ENCODE measurements at regions not wholly inside any gene's neighbourhood (a gene's known extent, or its start where the extent isn't known, plus 50 kb on each side); places are given as distances from the start of the nearest gene placed in this dataset.
A peak's percentile ranks its signal among the peaks of the same experiment; 100 is the strongest.
"Not testable (repeated sequence)": the region's sequence is repeated elsewhere in the genome, so short reads cannot be mapped to it uniquely, and the experiment has no call there.

DNA sequence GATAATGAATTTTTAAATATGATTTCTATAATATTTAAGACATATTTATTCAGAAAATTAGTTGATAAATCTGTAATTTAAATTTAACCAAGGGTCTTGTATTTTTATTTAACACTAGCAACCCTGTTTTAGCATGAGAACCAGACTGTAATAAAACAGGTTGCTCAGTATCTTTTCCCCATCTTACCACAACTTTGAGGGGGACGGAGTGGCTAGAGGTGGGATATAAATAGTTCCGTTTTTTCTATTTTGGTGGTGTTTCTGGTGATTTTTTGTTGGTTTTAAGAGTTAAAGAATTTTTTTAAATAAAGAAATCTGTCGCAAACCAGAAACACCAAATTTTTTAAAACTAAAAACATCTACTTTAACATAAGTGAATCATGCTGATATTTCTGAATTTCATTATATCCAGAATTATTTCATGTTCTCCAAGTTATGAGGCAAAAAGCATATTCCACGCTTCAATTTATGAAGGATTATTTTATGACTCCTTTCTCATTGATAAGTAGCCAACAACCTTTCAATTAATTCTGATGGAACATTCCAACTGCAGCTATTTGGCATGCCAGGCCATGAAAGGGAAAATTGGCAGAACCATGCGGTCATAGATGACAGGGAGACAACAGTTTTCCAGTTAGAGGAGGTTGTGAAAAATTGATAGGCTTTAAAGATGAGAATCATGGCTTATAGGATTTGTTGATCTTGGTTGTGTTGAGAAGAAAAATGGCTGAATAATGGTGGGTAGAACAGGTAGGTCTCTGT, 151.9 kb upstream of the CARMIL1 start:
- DNase-seq, result no peak

DNA sequence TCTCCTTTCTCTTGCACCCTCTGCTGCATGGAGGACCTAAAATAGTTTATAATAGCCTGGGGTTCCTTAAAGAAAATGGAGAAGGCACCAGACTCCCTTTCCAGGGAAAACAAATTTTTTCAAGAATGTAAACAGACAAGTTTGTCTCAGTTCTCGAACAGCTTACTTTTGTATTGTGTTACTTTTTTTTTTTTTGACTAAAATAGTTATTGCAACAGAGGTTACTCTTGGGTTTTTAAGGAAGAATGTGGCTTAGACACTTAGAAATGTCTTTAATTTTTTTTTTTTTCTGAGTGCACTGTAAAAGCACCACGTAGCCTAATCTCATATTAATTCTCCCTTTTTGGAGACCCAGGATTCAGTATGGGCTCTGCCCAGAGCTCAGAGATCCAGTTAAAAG, 148.7 kb upstream of the CARMIL1 start:
- DNase-seq, result no peak

DNA sequence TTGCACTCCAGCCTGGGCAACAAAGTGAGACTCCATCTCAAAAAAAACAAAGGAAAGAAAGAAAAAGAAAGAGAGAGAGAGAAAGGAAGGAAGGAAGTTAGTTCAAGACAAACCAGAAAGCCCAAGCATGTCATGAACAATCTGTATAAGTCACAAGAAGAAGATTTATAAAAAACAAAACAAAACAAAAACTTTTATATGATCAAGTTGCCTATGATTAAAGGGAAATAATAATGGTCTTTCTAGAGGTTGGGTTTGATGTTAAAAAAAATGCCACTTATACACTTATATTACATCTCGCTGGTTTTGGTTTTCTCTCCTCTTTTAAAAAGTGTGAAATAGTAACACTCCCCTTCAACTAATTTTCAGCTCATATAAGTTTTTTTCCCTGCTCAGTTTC, 146.2 kb upstream of the CARMIL1 start:
- no peak for DNase-seq

DNA sequence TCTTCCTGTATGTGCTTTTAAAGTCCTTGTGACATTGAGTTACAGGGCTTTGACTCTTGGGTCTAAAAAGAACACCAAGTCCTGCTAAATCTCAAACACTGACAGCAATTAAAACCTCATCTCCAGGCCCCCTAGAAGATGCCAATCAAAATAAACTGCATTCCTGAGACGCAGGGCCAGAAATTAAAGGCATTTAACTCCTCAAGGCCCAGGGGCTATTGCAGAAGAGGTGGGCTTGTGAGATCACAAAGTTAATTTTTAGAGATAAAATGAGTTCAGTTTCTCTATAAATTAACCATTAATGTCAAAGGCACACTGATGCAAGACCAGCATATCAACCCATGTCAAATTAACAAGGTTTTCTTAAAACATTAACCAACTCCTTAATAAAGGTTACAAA, 145.6 kb upstream of the CARMIL1 start:
- no peak for DNase-seq

DNA sequence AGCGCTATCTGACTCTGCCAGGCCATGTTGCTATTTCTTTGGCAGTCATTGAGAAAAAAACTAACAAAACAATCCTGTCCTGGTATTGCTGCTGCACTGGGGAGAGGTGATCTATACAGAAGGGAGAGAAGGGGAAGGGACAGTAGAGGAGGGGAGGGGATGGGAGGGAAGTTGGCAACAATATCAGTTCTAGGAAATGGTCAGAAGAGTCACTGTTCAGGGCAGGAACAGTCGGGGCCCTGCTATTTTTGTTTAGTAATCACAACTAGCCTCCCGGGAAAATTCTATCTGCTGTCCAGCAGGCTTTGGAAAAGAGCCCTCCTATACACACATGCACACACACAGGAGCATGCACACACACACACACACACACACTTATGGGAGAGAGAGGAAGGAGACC, 142.3 kb upstream of the CARMIL1 start:
- no peak for DNase-seq

DNA sequence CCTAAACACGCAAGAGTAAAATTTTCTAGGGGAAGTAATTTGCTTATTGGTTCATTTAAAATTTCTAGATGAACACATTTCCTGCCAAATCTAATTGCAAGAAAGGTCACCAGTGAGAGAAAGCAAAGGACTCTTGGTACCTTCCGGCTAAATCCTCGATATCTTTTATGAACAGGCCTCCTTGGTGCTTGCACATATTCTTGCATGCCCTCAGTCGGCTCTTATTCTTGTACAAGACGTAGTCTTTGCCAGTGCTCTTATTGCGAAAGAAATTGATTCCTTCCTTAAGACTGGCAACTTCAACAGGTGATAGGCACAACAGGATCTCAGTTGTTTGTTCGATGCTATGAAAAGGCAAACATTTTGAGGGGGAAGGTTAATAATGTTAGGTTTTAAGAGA, 141.7 kb upstream of the CARMIL1 start:
- no peak for DNase-seq

DNA sequence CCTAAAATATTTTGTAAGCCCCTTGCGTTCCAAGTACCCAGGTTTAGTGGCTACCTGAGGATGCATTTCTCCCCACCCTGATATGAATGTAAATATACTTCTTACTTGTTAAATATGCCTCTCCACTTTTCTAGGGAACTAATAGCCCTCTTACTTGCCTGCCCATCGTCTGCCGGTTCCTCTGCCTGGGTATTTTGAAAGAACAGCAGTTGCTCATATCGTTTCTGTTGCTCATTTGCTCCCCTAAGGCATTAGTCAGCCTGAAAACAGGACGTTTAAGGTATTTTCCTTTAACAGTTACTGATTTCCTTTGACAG, 141.3 kb upstream of the CARMIL1 start:
- DNase-seq, result no peak

DNA sequence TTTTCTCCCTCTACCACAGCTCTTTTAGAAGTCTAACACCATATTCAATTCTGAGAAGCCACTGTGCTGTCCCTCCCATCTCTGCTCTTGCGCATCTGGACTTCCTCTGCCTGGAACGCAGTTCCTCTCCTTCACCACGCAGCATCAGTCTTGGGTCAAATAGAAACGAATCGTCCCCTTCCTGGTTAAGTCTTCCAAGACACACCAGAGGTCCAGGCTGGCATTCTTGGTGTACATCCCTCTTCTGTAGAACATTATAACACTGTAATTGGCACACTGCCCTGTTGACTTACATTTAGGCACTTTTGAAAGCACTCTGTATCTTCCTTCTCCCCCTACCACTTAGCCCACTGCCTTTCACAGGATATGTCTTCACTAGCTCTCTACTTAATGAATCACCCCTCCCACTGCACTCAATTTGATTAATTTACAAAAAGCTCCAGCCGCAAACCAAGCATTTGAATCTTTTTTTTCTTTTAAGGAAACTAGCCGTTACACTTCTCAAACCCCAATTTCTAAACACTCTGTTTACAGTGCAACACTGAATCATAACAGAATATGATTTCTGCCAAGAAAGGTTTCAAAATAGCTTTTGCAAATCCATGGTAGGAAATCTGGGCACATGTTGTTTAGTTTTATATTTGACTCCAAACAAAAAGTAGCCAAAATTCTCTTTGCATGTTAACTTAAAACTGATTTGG, 140.8 kb upstream of the CARMIL1 start:
- peak; percentile 62 for DNase-seq

DNA sequence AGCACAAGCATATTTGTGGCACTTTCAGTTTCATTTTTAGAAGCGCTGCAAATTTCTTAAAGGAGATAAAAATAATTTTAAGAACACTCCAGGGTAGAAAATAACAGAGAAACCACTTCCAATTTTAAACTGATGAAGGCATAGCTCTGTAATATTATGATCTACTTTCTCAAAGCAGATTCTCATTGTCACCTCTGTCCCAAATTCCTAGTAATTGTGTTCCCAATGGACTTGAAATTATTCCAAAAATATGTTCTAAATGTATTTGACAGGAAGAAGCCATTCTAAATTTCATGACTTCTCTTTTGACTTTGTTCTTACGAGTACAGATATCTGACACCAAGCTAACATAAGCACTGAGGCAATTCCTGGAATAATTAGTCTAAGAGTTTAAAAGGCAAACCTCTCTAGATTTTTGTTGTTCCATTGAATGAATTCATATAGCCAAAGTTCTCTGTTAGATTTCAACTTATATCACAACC, 140.2 kb upstream of the CARMIL1 start:
- no peak for DNase-seq

DNA sequence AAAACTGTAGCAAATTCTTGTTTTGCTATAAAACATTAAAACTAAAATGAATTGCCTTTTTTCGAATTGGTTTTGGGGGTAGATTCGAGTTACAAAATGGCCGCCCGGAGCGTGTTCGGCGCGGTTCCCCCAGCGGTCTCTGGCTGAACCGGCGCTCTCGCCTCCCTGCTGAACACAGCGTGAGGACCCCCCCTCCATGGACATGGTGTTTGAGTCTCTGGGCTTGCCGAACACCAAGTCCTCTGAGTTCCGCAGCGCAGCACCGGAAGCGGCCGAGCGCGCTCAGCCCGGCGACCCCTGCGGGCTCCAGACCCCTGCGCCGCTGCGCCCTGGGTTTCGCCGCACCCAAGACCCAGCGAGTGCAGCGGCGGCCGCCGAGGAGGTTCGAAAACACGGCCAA, 139.6 kb upstream of the CARMIL1 start:
- not testable (repeated sequence) for DNase-seq

DNA sequence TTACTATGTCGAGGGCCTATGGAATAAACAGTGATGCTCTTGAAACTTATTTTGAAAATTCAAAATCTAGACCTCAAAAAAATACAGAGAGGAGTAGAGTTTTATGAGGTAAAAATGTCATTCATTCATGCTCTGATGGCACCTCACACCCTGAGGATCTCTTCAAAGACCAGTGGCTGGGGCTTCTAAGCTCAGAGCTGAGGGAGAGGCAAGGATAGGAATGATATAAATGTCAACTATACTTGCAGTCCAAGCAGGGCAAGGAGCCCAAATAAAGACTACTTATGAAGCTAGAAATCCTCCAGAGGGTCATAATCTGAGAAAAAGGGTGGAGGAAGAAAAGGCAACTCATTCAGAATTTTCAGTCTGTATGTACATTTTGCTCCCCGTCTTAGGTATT, 136.7 kb upstream of the CARMIL1 start:
- no peak for DNase-seq

DNA sequence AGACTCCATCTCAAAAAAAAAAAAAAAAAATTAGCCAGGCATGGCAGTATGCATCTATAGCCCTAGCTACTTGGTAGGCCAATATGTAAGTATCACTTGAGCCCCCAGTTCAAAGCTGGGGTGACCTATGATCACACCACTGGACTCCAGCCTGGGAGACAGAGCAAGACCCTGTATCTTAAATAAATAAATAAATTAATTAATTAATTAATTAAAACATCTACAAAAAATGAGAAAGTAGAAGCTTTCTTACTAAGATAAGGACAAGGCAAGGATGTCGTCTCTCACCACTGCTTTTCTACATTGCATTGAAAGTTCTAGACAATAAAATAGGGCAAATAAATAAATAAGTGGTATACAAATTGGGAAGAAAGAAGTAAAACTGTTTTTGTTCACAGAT, 134.3 kb upstream of the CARMIL1 start:
- no peak for DNase-seq

DNA sequence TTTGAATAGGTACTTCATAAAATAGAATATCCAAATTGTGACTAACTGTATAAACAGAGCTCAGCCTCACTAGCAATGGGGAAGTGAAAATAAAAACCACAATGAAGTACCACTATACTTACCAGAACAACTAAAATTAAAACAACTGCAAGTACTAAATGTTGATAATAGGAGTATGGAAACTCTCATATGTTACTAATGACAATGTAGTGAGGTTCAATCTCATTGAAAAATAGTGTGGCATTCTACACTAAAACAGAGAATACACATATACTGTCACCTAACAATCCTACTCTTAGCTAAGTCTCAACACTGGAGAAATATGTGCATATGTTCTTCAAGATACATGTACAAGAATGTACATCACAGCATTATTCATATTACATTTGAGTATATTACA, 132.0 kb upstream of the CARMIL1 start:
- DNase-seq, result no peak

DNA sequence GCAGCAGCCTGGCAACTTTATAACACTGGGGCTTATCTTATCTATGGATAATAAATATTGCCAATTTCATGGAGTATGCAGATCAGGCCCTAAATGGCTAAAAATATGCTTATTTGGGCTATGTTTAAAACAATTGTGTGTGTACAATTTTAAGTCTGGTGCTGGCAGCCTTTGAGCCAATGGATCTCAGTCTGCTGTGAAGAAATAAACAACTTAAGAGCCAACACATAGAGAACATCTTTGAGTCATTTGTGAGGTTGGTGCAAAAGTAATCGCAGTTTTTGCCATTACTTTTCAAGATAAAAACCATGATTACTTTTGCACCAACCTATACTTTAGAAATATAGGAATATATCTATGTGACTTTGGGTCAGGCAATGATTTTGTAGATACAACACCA, 129.1 kb upstream of the CARMIL1 start:
- DNase-seq, result no peak

DNA sequence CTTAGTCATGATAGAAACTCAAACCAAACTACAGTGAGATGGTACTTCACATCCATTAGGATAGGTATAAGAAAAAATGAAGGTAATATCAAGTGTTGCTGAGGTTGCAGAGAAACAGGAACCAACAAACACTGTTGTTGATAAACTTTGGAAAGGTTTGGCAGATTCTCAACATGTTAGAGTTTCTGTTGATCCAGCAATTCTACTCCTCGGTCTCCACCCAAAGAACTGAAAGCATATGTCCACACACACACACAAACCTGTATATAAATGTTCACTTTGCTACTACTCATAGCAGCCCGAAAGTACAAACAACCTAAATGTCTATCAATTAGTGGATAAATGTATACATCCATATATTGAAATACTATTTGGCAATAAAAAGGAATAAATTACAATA, 128.3 kb upstream of the CARMIL1 start:
- DNase-seq, result no peak

DNA sequence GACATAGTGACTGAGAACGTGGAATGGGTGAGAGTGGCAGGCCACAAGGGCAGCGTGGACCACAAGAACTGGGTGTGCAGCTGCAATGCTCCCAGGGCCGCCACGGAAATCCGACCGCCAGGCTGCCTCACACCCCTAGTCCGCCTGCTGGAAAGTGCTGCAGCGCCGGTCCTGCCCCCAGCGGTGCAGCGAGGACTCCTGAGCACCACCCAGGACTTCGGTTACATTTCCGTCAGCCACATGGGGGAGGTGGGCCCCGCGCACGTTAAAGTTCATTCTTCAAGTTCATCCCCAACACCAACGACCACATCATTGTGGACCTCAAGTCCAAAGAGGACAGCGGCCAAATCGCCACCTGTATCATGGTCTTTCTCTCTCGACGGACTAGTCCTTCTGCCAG, 126.1 kb upstream of the CARMIL1 start:
- DNase-seq, result no peak

DNA sequence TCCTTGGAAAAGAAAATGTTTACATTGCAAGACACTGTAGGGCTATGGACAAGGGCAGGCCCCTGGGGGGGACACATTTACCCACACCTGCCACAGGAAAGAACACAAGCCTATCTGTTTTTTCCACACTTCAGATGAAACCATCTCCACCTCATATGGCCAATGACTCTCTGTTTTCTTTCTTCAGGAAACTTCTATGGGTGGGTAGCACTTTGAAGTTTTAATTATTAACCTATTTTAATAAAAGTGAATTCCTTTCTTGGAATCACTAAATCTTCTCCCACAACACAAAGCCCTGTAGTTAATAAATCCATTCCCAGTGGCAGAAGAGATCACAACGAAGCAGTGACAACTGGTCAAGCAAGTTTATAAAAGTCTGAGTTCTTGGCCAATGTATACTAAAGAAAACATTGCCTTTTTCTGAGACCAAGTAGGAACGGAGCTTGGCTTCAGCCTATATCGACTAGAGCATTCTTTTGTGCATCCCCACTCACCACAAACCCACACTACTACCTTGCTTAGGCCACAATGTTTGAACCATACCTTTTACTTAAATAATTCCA, 125.1 kb upstream of the CARMIL1 start:
- no peak for DNase-seq

DNA sequence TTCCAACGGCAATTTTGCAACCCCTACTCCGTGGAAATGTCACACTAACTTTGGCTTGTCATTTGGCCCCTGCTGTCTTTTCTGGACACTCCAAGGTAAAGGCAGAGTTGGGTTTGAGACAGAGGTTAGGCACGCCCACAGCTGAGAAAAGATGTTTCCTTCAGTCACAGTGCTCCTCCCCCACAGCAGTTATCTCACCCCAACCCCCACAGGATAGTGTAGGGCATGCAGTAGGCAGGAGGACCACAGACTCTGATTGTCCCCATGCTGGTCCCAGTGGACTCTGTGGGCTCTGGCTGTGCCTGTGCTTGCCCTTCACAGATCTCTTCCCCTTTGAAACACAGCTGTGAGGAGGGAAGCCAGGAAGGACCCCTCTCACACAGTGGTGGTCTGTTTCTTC, 124.0 kb upstream of the CARMIL1 start:
- no peak for DNase-seq

DNA sequence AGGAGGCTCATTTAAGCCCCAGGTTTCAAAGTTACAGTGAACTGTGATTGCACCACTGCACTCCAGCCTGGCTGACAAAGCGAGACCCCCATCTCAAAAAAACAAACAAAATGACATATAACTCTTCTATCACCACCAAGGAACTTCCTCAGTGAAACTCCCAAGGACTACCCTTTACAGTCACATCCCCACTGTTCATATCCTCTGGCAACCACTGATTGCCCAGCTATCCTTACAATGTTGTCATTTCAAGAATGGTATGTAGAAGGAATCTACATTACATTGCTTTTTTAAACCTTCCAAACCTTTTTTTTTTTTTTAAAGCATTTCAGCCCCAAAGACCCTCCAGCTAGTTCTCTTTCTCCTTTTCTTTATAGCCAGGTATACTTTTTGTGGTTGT, 123.1 kb upstream of the CARMIL1 start:
- DNase-seq, result no peak

DNA sequence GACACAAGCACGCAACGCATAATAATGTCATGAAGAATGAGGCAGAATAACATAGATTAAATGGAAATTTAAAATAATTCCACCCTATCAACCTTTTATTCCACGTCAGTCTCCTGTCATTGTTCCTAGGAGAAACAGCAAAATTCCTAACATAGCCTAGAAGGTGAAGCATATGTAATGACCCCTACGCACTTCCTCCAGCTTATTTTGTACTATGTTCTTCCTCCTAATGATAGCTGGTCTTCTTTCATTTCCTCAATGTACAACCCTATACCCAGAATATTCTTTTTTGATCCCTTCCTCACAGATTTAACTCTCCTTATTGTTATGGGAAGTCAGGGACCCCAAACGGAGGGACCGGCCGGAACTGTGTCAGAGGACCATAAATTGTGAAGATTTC, 122.0 kb upstream of the CARMIL1 start:
- DNase-seq, result no peak

DNA sequence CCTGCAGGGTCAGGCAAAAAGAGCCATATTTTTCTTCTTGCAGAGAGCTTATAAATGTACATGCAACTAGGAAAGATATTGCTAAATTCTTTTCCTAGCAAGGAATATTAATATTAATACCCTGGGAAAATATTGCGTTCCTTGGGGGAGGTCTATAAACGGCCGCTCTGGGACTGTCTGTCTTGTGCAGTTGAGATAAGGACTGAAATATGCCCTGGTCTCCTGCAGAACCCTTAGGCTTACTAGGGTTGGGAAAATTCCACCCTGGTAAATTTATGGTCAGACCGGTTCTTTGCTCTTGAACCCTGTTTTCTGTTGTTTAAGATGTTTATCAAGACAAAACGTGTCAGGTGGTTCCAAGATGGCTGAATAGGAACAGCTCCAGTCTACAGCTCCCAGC, 121.3 kb upstream of the CARMIL1 start:
- no peak for DNase-seq

DNA sequence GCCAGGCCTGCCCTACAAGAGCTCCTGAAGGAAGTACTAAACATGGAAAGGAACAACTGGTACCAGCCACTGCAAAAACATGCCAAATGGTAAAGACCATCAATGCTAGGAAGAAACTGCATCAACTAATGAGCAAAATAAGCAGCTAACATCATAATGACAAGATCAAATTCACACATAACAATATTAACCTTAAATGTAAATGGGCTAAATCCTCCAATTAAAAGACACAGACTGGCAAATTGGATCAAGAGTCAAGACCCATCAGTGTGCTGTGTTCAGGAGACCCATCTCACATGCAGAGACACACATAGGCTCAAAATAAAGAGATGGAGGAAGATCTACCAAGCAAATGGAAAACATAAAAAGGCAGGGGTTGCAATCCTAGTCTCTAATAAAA, 119.0 kb upstream of the CARMIL1 start:
- not testable (repeated sequence) for DNase-seq

DNA sequence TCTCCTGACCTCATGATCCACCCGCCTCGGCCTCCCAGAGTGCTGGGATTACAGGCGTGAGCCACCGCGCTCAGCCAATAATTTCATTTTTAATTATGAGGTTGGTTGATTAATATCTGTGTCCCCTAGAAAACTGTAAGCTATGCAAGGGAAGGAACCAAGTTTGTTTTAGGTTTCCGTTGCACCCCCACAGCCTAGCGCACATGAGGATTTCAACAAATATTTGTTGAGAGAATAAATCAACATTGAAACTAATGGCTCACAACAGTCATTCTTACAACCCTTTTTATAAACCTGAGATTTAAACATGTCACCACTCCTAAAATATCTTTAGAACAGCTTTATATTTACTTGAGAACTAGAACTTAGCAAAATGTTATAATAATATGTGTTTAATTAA, 114.0 kb upstream of the CARMIL1 start:
- DNase-seq, result no peak

DNA sequence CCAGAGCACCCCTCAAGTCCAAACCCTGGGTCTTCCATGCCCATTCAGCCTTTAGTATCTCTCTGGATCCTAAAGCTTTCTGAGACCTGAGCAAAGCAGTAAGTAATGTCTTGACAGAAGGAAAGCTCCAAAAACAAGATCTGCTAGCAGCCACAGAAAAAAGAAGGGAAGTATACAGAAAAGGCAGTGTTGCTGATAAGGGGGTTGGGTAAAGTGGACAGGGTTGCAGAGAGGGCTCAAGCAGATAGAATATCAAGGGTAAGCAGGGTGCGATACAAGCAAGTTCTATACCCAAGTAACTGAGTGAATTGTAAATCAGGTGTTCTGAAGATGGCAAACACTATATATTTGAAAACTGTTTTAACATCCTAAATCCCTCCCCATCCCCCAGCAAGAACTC, 113.4 kb upstream of the CARMIL1 start:
- DNase-seq, result no peak

Measured in DMS79 (cell line).